ENCODE measurements at regions not wholly inside any gene's neighbourhood (a gene's known extent, or its start where the extent isn't known, plus 50 kb on each side); places are given as distances from the start of the nearest gene placed in this dataset.
"Not testable (repeated sequence)": the region's sequence is repeated elsewhere in the genome, so short reads cannot be mapped to it uniquely, and the experiment has no call there.

GRCh38 chr1:209202321-209202720, 381.2 kb upstream of the CAMK1G start:
- DNase-seq (ENCODE audit: low read depth in 3 of 3, low spot score in 1 of 3), result not testable (repeated sequence)

DNA sequence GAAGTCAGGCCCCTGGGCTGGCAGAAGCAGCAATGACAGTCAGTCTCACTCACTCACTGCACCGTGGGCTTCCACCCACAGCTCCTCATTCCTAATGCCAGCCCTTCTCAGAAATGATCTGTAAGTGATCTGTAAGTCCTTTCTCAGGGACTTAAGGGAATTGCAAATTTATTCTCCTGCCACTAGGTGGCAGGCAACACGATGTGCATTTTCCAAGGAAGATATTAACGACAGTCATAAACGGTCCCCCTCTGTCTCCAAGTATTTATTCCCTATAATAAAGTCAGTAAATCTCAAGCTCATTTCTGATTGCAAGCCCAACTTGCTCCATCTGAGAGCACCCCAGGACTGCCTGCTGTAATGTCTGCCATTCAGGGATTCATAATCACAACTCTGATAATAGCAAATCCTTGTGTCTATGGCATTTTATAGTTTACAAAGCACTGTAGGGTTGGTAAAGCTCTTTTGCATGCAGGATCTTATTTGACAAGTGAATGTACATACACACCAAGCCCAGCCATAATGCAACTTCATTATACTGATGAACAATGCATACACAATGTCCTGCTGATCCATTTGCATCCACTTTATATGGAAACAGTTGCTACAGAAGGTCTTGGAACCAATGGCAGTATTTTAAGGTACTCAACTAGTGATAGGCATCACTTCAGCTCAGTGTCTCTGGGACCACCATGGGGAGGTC, 380.5 kb upstream of the CAMK1G start:
- no peak for DNase-seq (ENCODE audit: low read depth in 3 of 3, low spot score in 1 of 3)

- DNase-seq (ENCODE audit: low read depth in 3 of 3, low spot score in 1 of 3), result no peak
These were observed 380.0 kb upstream of the CAMK1G start for GRCh38 chr1:209203533-209203895.

DNA sequence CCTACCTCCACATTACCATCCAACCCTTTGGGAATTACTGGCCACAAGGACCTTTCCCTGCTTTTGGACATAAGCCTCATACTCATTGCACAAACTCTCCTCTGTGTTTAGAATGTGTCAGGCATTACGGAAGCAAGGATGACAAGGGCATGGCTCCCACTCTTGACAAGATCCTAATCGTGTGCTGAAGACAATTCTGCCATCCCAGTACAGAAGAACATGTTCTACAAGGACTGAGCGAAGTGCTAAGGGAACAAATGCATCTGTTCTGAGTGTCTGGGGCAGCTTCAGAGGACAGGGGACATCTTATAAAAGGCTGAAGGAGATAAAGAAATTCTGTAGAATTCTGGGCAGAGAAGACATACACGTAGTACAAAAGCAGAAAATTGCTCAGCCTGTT, 378.5 kb upstream of the CAMK1G start:
- DNase-seq (ENCODE audit: low read depth in 3 of 3, low spot score in 1 of 3), result no peak

GRCh38 chr1:209207126-209207700, 376.3 kb upstream of the CAMK1G start:
- DNase-seq (ENCODE audit: low read depth in 3 of 3, low spot score in 1 of 3), result no peak

GRCh38 chr1:209207701-209208286, 375.7 kb upstream of the CAMK1G start:
- no peak for DNase-seq (ENCODE audit: low read depth in 3 of 3, low spot score in 1 of 3)

DNA sequence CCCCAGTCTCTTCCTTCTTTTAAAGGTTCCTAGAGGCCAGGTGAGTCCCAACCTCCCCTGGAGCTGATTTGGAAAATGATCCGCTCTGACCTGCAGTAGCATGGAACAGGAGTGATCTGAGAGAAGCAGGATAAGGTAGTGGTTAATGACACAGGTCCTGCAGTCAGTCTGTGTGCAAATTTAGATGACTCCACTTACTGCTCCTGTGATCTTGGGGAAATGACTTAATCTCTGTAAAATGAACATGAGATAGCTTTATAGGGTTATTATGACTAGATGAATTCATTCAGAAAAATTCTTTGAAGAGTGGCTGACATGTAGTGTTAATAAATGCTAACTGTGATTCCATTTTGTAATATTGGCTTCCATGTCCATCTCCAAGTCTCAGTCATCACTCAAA, 374.9 kb upstream of the CAMK1G start:
- DNase-seq (ENCODE audit: low read depth in 3 of 3, low spot score in 1 of 3), result no peak

GRCh38 chr1:209213989-209214388, 369.5 kb upstream of the CAMK1G start:
- DNase-seq (ENCODE audit: low read depth in 3 of 3, low spot score in 1 of 3), result no peak

- DNase-seq (ENCODE audit: low read depth in 3 of 3, low spot score in 1 of 3), result no peak
These were observed 367.7 kb upstream of the CAMK1G start for GRCh38 chr1:209215826-209216225.

GRCh38 chr1:209218113-209218512, 365.4 kb upstream of the CAMK1G start:
- no peak for DNase-seq (ENCODE audit: low read depth in 3 of 3, low spot score in 1 of 3)

GRCh38 chr1:209218981-209219380, 364.5 kb upstream of the CAMK1G start:
- DNase-seq (ENCODE audit: low read depth in 3 of 3, low spot score in 1 of 3), result no peak

DNA sequence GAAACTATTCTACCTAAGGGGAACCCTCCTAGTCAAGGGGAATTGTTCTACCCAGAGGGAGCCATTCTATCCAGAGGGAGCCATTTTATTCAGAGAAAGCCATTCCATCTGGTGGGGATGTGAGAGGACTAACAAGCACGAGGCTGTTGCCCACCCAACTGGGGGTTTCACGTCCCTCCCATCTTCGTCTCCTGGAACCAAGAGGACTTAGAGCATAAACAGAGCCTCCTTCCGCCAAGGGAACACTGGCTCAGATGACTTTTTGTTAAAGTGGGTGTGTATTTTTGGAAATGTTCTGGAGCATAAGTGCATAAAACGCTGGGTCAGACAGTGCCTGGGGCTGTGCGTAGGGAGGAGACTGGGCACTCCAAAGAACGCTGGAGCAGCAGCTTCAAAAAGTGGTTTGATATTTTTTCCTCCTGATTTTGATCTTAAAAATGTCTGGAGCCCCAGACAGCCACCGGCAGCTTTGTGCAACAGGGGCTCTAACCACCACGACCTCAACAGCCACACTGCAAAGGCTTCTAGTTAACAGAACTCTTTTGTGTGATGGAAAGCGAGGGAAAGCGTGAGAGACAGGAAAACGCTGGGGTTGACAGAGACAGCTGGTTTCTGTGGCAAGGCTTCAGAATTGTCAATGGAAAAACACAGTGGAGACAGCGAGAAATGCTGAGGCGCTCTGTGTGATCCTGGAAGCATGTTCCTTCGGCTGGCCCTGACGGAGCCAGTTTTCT, 363.6 kb upstream of the CAMK1G start:
- no peak for DNase-seq (ENCODE audit: low read depth in 3 of 3, low spot score in 1 of 3)

DNA sequence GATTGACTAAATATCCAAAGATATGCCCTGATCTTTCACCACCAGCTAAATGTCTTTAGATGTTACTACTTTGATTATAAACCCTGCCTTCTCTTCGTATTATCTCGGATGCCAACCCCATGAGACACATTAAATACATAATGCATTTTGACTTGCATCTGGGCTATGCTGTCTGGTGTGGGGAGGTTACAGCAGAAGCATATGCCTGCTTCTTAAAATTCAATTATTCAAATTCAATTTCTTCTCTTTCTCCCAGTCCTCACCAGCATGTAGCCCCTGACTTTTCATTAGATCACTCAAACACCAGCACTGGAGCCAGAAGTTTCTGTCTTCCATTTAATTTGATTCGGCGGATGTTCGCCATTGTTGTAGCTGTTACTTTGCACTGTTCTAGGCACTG, 360.7 kb upstream of the CAMK1G start:
- no peak for DNase-seq (ENCODE audit: low read depth in 3 of 3, low spot score in 1 of 3)

GRCh38 chr1:209223791-209224190, 359.7 kb upstream of the CAMK1G start:
- DNase-seq (ENCODE audit: low read depth in 3 of 3, low spot score in 1 of 3), result no peak

DNA sequence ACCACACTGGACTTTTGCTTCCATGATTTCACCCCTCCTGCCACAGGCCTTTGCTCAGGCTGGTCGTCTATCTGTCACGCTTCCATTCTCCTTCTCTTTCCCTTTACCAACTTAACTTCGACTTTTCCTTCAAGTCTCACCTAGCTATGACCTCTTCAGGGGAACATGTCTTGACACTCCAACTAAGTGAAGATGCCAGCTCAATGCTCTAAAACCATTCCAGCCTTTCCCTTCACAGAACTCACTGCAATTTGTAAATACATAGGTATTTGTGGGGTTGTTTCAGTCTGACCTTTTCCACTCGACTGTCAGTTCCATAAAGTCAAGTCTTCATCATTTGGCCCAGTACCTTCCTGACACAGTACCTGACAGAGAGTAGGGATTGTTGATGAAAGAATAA, 358.6 kb upstream of the CAMK1G start:
- no peak for DNase-seq (ENCODE audit: low read depth in 3 of 3, low spot score in 1 of 3)

DNA sequence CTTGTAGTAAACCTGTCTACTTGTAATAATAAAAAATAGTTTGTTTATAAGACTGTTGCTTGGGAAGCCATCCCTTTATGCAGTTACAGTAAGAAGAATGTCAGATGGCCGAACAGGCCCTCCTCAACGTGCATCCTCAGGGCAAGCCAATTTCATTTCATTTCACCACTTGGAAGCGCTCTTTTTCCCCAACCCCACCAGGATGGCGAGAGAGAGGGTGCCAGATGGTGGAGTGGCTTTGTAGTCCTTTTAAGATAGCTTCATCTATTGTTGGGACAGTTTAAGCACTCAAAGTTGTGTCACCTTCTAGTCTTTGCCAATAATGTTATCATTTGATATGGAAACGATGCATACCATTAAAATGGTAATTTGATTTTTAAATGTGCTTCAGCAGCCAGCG, 356.3 kb upstream of the CAMK1G start:
- no peak for DNase-seq (ENCODE audit: low read depth in 3 of 3, low spot score in 1 of 3)

- DNase-seq (ENCODE audit: low read depth in 3 of 3, low spot score in 1 of 3), result no peak
These were observed 355.6 kb upstream of the CAMK1G start for GRCh38 chr1:209227941-209228340.

- DNase-seq (ENCODE audit: low read depth in 3 of 3, low spot score in 1 of 3), result no peak
These were observed 353.9 kb upstream of the CAMK1G start for GRCh38 chr1:209229494-209230061.

DNA sequence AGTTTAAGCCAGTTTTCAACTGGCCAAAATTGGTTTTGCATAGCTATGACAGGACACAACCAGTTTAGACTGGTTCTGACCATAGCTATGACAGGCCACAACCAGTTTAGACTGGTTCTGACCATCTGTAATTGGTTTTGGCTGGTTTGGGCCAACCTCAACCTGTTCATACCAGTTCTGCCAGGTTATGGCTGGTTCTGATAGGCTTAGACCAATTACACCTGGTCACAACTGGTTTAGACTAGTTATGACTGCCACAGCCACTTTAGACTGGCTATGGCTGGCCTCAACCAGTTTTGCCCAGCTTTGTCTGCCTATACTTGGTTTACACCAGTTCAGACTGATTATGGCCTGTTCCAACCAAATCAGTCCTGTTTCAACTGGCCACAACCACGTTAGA, 353.2 kb upstream of the CAMK1G start:
- DNase-seq (ENCODE audit: low read depth in 3 of 3, low spot score in 1 of 3), result no peak

GRCh38 chr1:209231476-209232156, 351.9 kb upstream of the CAMK1G start:
- DNase-seq (ENCODE audit: low read depth in 3 of 3, low spot score in 1 of 3), result no peak

- DNase-seq (ENCODE audit: low read depth in 3 of 3, low spot score in 1 of 3), result no peak
These were observed 351.3 kb upstream of the CAMK1G start for GRCh38 chr1:209232197-209232596.

Data from stimulated activated CD4-positive, alpha-beta T cell treated with anti-CD3 and anti-CD28 coated beads, TNF-alpha, amount 100 ng/mL, for 1 hour (primary cell).